ENCODE measurements at regions not wholly inside any gene's neighbourhood (a gene's known extent, or its start where the extent isn't known, plus 50 kb on each side); places are given as distances from the start of the nearest gene placed in this dataset.
A peak's percentile ranks its signal among the peaks of the same experiment; 100 is the strongest.

GRCh38 chr4:106700321-106700720 is 331.7 kb upstream of the GIMD1 start:
- Histone ChIP-seq H3K4me2 (no peak overlapping the region), H4K20me1 (ENCODE audit: low read depth) (no peaks in the 10 kb centered on the region), H2AFZ (replicated peaks) (no peak overlapping the region), H3K9me3 (ENCODE audit: low read depth) (no peaks in the 10 kb centered on the region), H3K27ac (no peak overlapping the region), H3K79me2 (ENCODE audit: low read depth) (no peaks in the 10 kb centered on the region), H3K36me3 (no peaks in the 10 kb centered on the region), H3K9ac (no peak overlapping the region), H3K27me3 (no peaks in the 10 kb centered on the region), H3K4me3 (no peak overlapping the region), H3K4me1 (no peaks in the 10 kb centered on the region), H3F3A (ENCODE audit: low read depth) (no peaks in the 10 kb centered on the region)
- no peak for TF ChIP-seq EZH2 (IDR thresholded peaks at IDR 0.05)
- TF ChIP-seq CTCF (IDR thresholded peaks at IDR 0.05), result no peak
- TF ChIP-seq EZH2phosphoT487 (IDR thresholded peaks at IDR 0.05), result no peak
- H3K27me3 Mint-ChIP-seq (ENCODE audit: insufficient read depth, low read depth), result no peaks in the 10 kb centered on the region
- H3K4me3 Mint-ChIP-seq, result no peak overlapping the region
- no peaks in the 10 kb centered on the region for H3K4me1 Mint-ChIP-seq
- H3K27ac Mint-ChIP-seq, result no peak overlapping the region
- H3K36me3 Mint-ChIP-seq, result no peaks in the 10 kb centered on the region
- no peak for DNase-seq (ENCODE audit: low spot score)
- H3K9me3 Mint-ChIP-seq, result peaks cover 8% of the 10 kb centered on the region

DNA sequence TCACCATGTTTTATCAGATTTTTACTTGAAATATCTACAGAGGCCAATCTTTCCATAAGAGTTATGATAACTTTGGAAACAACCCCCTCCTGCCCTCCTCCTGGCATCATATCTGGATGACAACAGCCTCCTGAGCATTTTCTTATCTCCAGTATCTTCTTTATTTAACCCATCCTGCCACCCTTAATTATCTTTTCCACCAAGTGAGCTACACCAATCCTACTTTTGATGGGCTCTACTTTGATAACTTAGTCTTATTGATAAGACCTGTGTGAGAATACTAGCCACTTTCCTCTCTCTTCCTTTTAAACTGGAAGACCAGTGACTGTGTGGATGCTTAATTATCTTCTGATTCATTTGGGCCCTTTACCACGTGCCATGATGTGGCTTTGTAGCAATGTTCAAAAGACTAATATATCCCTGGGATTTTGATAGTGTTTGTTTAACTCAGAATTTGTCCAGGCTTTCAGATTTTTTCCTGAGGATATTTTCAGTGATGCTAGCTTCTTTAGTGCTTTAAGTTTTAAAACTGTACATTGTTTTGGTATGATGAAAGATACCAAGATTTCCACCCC is 330.1 kb upstream of the GIMD1 start:
- Histone ChIP-seq H4K20me1 (ENCODE audit: low read depth) (no peaks in the 10 kb centered on the region), H3K27me3 (no peaks in the 10 kb centered on the region), H3F3A (ENCODE audit: low read depth) (no peaks in the 10 kb centered on the region), H3K36me3 (no peaks in the 10 kb centered on the region), H3K79me2 (ENCODE audit: low read depth) (no peaks in the 10 kb centered on the region), H3K9me3 (ENCODE audit: low read depth) (no peaks in the 10 kb centered on the region), H3K27ac (no peak overlapping the region), H3K4me2 (no peak overlapping the region), H3K4me1 (no peaks in the 10 kb centered on the region), H3K4me3 (no peak overlapping the region), H3K9ac (no peak overlapping the region), H2AFZ (replicated peaks) (no peak overlapping the region)
- TF ChIP-seq CTCF (IDR thresholded peaks at IDR 0.05) (no peak), EZH2 (IDR thresholded peaks at IDR 0.05) (no peak), EZH2phosphoT487 (IDR thresholded peaks at IDR 0.05) (no peak)
- no peaks in the 10 kb centered on the region for H3K4me1 Mint-ChIP-seq
- no peak overlapping the region for H3K27ac Mint-ChIP-seq
- H3K27me3 Mint-ChIP-seq (ENCODE audit: insufficient read depth, low read depth), result no peaks in the 10 kb centered on the region
- no peak for DNase-seq (ENCODE audit: low spot score)
- no peaks in the 10 kb centered on the region for H3K36me3 Mint-ChIP-seq
- H3K4me3 Mint-ChIP-seq, result no peak overlapping the region
- H3K9me3 Mint-ChIP-seq, result peaks cover 8% of the 10 kb centered on the region

DNA sequence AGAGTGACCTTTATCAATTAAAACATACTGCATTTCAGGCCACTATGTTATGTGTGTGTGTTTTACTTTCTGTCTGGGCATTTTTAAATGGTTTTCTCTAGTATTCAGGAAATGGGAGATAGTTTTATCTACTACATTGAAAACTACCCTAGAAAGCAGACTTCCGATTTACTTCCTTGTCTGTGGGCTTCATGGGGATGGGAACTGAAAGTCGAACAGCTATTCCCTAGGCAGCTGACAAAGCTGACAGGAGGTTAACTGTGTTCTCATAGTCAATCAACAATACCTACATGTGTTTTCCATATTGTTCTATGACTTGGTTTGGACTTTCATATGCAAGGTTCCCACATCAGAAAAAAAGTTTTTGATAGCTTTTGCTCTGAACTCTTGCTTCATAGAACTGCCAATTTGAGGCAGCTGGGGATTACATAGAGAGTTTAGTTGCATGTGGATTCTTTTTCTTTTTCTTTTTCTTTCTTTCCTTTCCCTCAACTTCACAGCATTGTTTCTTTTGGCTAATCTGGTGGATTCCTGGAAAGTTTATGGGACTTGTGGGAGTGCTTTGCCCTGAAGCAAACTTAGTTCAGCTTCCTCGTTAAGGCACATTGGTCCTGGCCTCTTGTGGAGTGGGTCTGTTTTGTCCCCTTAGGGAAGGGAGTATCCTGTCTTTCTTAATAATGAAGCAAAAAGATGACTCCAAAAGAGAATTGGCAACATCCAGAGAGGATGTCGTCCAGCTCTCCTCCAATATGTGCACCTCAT is 327.1 kb upstream of the GIMD1 start:
- Histone ChIP-seq H4K20me1 (ENCODE audit: low read depth) (no peaks in the 10 kb centered on the region), H3K4me1 (no peaks in the 10 kb centered on the region), H2AFZ (replicated peaks) (no peak overlapping the region), H3K27me3 (no peaks in the 10 kb centered on the region), H3K4me2 (no peak overlapping the region), H3K9ac (no peak overlapping the region), H3F3A (ENCODE audit: low read depth) (no peaks in the 10 kb centered on the region), H3K27ac (no peak overlapping the region), H3K9me3 (ENCODE audit: low read depth) (no peaks in the 10 kb centered on the region), H3K36me3 (no peaks in the 10 kb centered on the region), H3K79me2 (ENCODE audit: low read depth) (no peaks in the 10 kb centered on the region), H3K4me3 (no peak overlapping the region)
- Mint-ChIP-seq H3K27ac (peak overlapping the region; percentile 37), H3K9me3 (no peaks in the 10 kb centered on the region), H3K4me1 (no peaks in the 10 kb centered on the region), H3K27me3 (ENCODE audit: insufficient read depth, low read depth) (no peaks in the 10 kb centered on the region), H3K36me3 (no peaks in the 10 kb centered on the region), H3K4me3 (no peak overlapping the region)
- DNase-seq (ENCODE audit: low spot score), result peak; percentile 4
- TF ChIP-seq EZH2phosphoT487 (IDR thresholded peaks at IDR 0.05) (no peak), EZH2 (IDR thresholded peaks at IDR 0.05) (no peak), CTCF (IDR thresholded peaks at IDR 0.05) (no peak)

Measured in neural progenitor cell (in vitro differentiated cells).